Effector CD4-positive, alpha-beta T cell (primary cell): ENCODE measurements at regions not wholly inside any gene's neighbourhood (a gene's known extent, or its start where the extent isn't known, plus 50 kb on each side); places are given as distances from the start of the nearest gene placed in this dataset.

Experiments used
- DNase-seq: peaks from one replicate; pipeline ENCODE4 v3.0.0-alpha.2; 2020

GRCh38 chr10:21315645-21316220 lies 209.7 kb downstream of the SKIDA1 start:
- no peak for DNase-seq

GRCh38 chr10:21314906-21315644 lies 210.4 kb downstream of the SKIDA1 start:
- DNase-seq: no peak

GRCh38 chr10:21314111-21314626 lies 211.3 kb downstream of the SKIDA1 start:
- no peak for DNase-seq

GRCh38 chr10:21313691-21314090 lies 211.8 kb downstream of the SKIDA1 start:
- no peak for DNase-seq

- no peak for DNase-seq
Observed at GRCh38 chr10:21311426-21311825, 214.1 kb downstream of the SKIDA1 start.

GRCh38 chr10:21309427-21309826 lies 216.1 kb downstream of the SKIDA1 start:
- DNase-seq: no peak

- DNase-seq: no peak
Observed at GRCh38 chr10:21308946-21309345, 216.5 kb downstream of the SKIDA1 start.

GRCh38 chr10:21308018-21308417 lies 217.5 kb downstream of the SKIDA1 start:
- DNase-seq: no peak

- DNase-seq: no peak
Observed at GRCh38 chr10:21304608-21305007, 220.9 kb downstream of the SKIDA1 start.

GRCh38 chr10:21304198-21304597 lies 221.3 kb downstream of the SKIDA1 start:
- DNase-seq: no peak

- DNase-seq: no peak
Observed at GRCh38 chr10:21300551-21300950, 224.9 kb downstream of the SKIDA1 start.

GRCh38 chr10:21299330-21299729 lies 226.2 kb downstream of the SKIDA1 start:
- DNase-seq: no peak

- no peak for DNase-seq
Observed at GRCh38 chr10:21298701-21299100, 226.8 kb downstream of the SKIDA1 start.

GRCh38 chr10:21297603-21298383 lies 227.7 kb downstream of the SKIDA1 start:
- no peak for DNase-seq

GRCh38 chr10:21296575-21297355 lies 228.7 kb downstream of the SKIDA1 start:
- no peak for DNase-seq

- DNase-seq: no peak
Observed at GRCh38 chr10:21293518-21294356, 231.7 kb downstream of the SKIDA1 start.

- no peak for DNase-seq
Observed at GRCh38 chr10:21292763-21293517, 232.5 kb downstream of the SKIDA1 start.

GRCh38 chr10:21290499-21291160 lies 234.9 kb downstream of the SKIDA1 start:
- no peak for DNase-seq

- DNase-seq: no peak
Observed at GRCh38 chr10:21289961-21290360, 235.5 kb downstream of the SKIDA1 start.

- DNase-seq: no peak
Observed at GRCh38 chr10:21289271-21289670, 236.2 kb downstream of the SKIDA1 start.
